ENCODE measurements at regions not wholly inside any gene's neighbourhood (a gene's known extent, or its start where the extent isn't known, plus 50 kb on each side); places are given as distances from the start of the nearest gene placed in this dataset.

- Histone ChIP-seq H3K4me3 (no peak overlapping the region), H3K4me2 (no peak overlapping the region), H3K27ac (no peak overlapping the region), H2AFZ (no peak overlapping the region), H3K4me1 (ENCODE audit: insufficient read depth) (no peaks in the 10 kb centered on the region), H3K79me2 (no peaks in the 10 kb centered on the region), H3K9me3 (ENCODE audit: low read depth) (no peaks in the 10 kb centered on the region), H3K36me3 (replicated peaks; ENCODE audit: insufficient read depth, low read depth) (no peaks in the 10 kb centered on the region), H3K9me2 (replicated peaks; ENCODE audit: insufficient read depth) (no peaks in the 10 kb centered on the region), H4K20me1 (ENCODE audit: insufficient read depth, poor library complexity, severe bottlenecking) (no peaks in the 10 kb centered on the region), H3K27me3 (no peaks in the 10 kb centered on the region)
- DNase-seq (ENCODE audit: low spot score), result no peak
- TF ChIP-seq EZH2phosphoT487 (IDR thresholded peaks at IDR 0.05; ENCODE audit: low read depth, severe bottlenecking, unreplicated experiment), result no peak
- no peak for TF ChIP-seq CTCF (IDR thresholded peaks at IDR 0.05; ENCODE audit: poor library complexity)
- no peak for TF ChIP-seq EZH2 (IDR thresholded peaks at IDR 0.05; ENCODE audit: borderline replicate concordance)
These were observed 1230.3 kb downstream of the DIAPH3 start for GRCh38 chr13:58933475-58933874.

- no peak overlapping the region for H3K4me2 ChIP-seq
- H3K9me3 ChIP-seq (ENCODE audit: low read depth), result no peaks in the 10 kb centered on the region
- WGBS (ENCODE audit: low lambda C conversion rate, missing lambda C conversion rate), result 98% methylated on average over 5 of the region's 5 CpGs
- H3K79me2 ChIP-seq, result no peaks in the 10 kb centered on the region
- H4K20me1 ChIP-seq (ENCODE audit: insufficient read depth, poor library complexity, severe bottlenecking), result no peaks in the 10 kb centered on the region
- no peaks in the 10 kb centered on the region for H3K27me3 ChIP-seq
- no peak for DNase-seq (ENCODE audit: low spot score)
- H3K4me1 ChIP-seq (ENCODE audit: insufficient read depth), result no peaks in the 10 kb centered on the region
- H2AFZ ChIP-seq, result no peak overlapping the region
- no peaks in the 10 kb centered on the region for H3K9me2 ChIP-seq (replicated peaks; ENCODE audit: insufficient read depth)
- no peaks in the 10 kb centered on the region for H3K36me3 ChIP-seq (replicated peaks; ENCODE audit: insufficient read depth, low read depth)
- no peak overlapping the region for H3K27ac ChIP-seq
- no peak overlapping the region for H3K4me3 ChIP-seq
- TF ChIP-seq EZH2 (IDR thresholded peaks at IDR 0.05; ENCODE audit: borderline replicate concordance) (no peak), CTCF (IDR thresholded peaks at IDR 0.05; ENCODE audit: poor library complexity) (no peak), EZH2phosphoT487 (IDR thresholded peaks at IDR 0.05; ENCODE audit: low read depth, severe bottlenecking, unreplicated experiment) (no peak)
These were observed 1228.0 kb downstream of the DIAPH3 start for GRCh38 chr13:58935689-58936088.

- H2AFZ ChIP-seq, result no peak overlapping the region
- H4K20me1 ChIP-seq (ENCODE audit: insufficient read depth, poor library complexity, severe bottlenecking), result no peaks in the 10 kb centered on the region
- TF ChIP-seq CTCF (IDR thresholded peaks at IDR 0.05; ENCODE audit: poor library complexity) (no peak), EZH2 (IDR thresholded peaks at IDR 0.05; ENCODE audit: borderline replicate concordance) (no peak), EZH2phosphoT487 (IDR thresholded peaks at IDR 0.05; ENCODE audit: low read depth, severe bottlenecking, unreplicated experiment) (no peak)
- no peak overlapping the region for H3K4me3 ChIP-seq
- no peaks in the 10 kb centered on the region for H3K4me1 ChIP-seq (ENCODE audit: insufficient read depth)
- H3K9me3 ChIP-seq (ENCODE audit: low read depth), result peaks cover 12% of the 10 kb centered on the region
- no peak for DNase-seq (ENCODE audit: low spot score)
- no peaks in the 10 kb centered on the region for H3K9me2 ChIP-seq (replicated peaks; ENCODE audit: insufficient read depth)
- no peaks in the 10 kb centered on the region for H3K79me2 ChIP-seq
- H3K36me3 ChIP-seq (replicated peaks; ENCODE audit: insufficient read depth, low read depth), result no peaks in the 10 kb centered on the region
- no peak overlapping the region for H3K4me2 ChIP-seq
- H3K27ac ChIP-seq, result no peak overlapping the region
- WGBS (ENCODE audit: low lambda C conversion rate, missing lambda C conversion rate), result 95% methylated on average over 1 of the region's 1 CpG
- H3K27me3 ChIP-seq, result no peaks in the 10 kb centered on the region
These were observed 1217.5 kb downstream of the DIAPH3 start for GRCh38 chr13:58946274-58946673.

- peaks cover 12% of the 10 kb centered on the region for H3K9me3 ChIP-seq (ENCODE audit: low read depth)
- no peak overlapping the region for H2AFZ ChIP-seq
- H3K9me2 ChIP-seq (replicated peaks; ENCODE audit: insufficient read depth), result no peaks in the 10 kb centered on the region
- no peaks in the 10 kb centered on the region for H3K79me2 ChIP-seq
- no peaks in the 10 kb centered on the region for H3K27me3 ChIP-seq
- no peak for DNase-seq (ENCODE audit: low spot score)
- no peak overlapping the region for H3K27ac ChIP-seq
- no peak overlapping the region for H3K4me3 ChIP-seq
- no peaks in the 10 kb centered on the region for H4K20me1 ChIP-seq (ENCODE audit: insufficient read depth, poor library complexity, severe bottlenecking)
- no peaks in the 10 kb centered on the region for H3K36me3 ChIP-seq (replicated peaks; ENCODE audit: insufficient read depth, low read depth)
- H3K4me1 ChIP-seq (ENCODE audit: insufficient read depth), result no peaks in the 10 kb centered on the region
- H3K4me2 ChIP-seq, result no peak overlapping the region
- WGBS (ENCODE audit: low lambda C conversion rate, missing lambda C conversion rate), result 88% methylated on average over 9 of the region's 9 CpGs
- no peak for TF ChIP-seq EZH2 (IDR thresholded peaks at IDR 0.05; ENCODE audit: borderline replicate concordance)
- TF ChIP-seq EZH2phosphoT487 (IDR thresholded peaks at IDR 0.05; ENCODE audit: low read depth, severe bottlenecking, unreplicated experiment), result no peak
- TF ChIP-seq CTCF (IDR thresholded peaks at IDR 0.05; ENCODE audit: poor library complexity), result no peak
These were observed 1214.1 kb downstream of the DIAPH3 start for GRCh38 chr13:58949646-58950045.

Measured in hepatocyte (in vitro differentiated cells).